Fibroblast of the conjunctiva (primary cell): ENCODE measurements at regions not wholly inside any gene's neighbourhood (a gene's known extent, or its start where the extent isn't known, plus 50 kb on each side); places are given as distances from the start of the nearest gene placed in this dataset.
A peak's percentile ranks its signal among the peaks of the same experiment; 100 is the strongest.
"Not testable (repeated sequence)": the region's sequence is repeated elsewhere in the genome, so short reads cannot be mapped to it uniquely, and the experiment has no call there.

Experiments
- DNase-seq: peaks from one replicate; pipeline ENCODE4 v3.0.0-alpha.2; 2010; ENCODE audit warnings: low read depth

- not testable (repeated sequence) for DNase-seq
These were observed 155.8 kb upstream of the ARHGAP42 start for GRCh38 chr11:100531290-100531689.

DNA sequence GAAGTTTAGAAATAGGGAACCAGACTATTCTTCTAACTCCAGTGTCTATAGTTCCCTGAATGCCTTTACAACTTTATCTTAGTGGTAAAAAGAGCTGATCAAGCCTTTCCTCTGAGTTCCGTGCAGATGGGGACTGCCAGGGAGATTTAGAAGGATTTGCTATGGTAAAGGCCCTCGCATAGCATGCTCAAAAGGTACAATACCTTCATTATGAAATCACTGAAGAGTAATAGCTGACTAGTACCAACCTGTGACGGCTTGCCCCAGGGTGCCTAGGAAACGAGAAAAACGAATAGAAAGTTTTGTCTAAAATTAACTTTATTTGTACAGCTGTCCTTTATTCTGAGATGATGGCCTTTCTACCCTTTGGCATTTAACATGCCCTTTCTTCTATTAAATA, 150.1 kb upstream of the ARHGAP42 start:
- no peak for DNase-seq

DNA sequence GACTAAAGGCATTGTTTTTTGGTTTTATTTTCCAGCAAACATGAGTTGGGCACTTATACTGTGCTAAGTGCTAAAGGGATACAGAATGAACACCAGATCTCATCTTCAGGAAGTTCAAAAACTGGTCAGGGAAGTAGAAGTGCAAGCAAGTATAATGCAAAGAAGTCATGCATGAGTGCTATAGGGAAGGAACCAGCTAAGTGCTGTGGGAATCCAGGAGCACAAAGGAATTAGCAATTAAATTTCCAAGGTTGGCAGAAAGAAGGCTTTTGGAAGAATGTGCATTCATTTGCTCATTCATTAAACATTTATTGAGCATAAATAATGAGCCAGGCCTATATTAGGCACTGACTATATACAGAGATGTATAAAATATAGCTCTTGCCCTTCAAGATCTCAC, 143.7 kb upstream of the ARHGAP42 start:
- no peak for DNase-seq

DNA sequence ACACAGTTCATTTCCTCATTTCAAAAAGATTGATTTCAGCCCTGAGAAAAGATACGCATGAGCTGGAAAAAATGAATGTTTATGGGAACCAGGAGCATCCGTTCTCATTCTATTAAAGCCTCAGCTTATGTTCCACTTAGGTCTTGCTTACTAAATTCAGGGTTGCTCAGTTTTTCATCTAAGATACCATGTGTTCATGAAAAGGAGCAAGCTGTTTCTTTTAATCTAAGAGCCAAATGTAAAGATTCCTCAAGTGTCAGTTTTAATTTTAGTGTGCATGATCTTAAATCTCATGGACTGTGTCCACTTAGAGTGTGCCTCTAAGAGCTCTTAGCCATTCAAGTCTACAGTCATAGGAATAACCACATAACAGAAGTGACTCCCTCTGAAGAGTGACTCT, 141.5 kb upstream of the ARHGAP42 start:
- DNase-seq: no peak

DNA sequence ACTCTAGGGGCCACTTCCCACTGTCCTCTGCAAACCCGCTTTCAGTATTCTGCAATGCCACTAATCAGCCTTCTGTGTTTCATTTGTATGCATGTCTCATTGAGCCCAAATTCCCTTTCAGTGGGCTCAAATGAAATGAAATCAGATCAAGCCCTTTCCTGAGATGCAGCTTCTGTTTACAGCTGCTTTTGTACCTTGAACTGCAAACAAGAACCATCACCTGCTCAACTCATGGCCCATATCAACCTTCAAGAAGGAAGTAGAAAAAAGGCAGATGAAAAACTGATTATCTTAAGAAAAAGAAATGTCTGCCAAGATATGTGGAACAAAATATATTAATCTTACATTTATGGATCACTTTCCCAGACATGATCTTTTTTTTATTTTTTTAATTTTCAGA, 141.1 kb upstream of the ARHGAP42 start:
- DNase-seq: no peak

DNA sequence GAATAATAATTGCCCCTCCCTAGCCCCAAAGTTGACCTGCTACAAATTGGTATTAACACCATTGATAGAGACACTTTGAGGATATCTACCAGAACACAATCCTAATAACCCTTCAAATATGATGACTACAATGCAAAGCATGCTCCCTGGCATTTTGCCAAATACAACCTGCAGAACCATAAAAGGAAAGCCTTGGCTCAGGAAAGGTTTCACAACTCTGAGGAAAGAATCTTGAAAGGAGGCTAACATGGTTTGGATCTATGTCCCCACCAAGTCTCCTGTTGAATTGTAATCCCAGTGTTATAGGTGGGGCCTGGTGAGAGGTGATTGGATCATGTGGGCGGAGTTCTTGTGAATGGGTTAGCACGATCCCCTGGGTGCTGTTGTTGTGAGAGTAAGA, 140.4 kb upstream of the ARHGAP42 start:
- no peak for DNase-seq

DNA sequence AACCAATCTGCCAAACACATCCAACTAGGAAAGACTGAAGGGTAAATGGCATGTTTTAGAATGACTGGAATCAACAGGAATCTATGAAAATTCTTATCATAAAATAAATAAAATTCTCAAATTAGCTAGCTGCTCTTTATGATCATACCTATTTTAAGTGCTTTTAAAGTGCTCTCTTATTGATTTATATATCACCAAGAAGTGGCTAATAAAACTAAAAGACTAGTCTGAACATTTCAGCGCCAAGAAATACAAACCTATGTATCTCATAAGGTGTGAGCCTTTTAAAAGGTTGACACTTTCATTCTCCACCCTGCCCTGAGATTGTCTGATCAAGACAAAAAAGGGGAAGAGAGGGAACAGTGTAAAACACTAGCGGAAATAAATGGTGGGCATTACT, 136.8 kb upstream of the ARHGAP42 start:
- DNase-seq: no peak

GRCh38 chr11:100550912-100551632, 136.0 kb upstream of the ARHGAP42 start:
- DNase-seq: no peak

GRCh38 chr11:100555931-100556330, 131.2 kb upstream of the ARHGAP42 start:
- no peak for DNase-seq

DNA sequence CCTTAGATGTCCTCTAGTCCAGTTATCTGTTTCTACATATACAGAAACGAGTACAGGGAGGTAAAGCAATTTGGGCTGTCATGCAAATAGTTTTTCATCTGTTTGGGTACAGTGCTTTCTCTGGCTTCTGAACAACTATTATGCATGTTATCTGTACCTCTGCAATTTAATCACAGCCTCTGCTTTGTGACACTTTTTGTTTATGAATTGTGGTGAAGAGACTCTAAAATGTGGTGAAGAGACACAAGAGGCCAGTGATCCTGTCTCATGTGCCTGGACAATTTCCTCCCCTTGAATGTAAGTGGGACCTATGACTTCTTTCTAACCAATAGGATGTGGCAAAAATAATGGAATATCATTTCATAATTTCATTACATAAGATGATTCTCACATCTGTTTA, 130.3 kb upstream of the ARHGAP42 start:
- no peak for DNase-seq

- peak; percentile 53 for DNase-seq
These were observed 129.1 kb upstream of the ARHGAP42 start for GRCh38 chr11:100557830-100558611.

DNA sequence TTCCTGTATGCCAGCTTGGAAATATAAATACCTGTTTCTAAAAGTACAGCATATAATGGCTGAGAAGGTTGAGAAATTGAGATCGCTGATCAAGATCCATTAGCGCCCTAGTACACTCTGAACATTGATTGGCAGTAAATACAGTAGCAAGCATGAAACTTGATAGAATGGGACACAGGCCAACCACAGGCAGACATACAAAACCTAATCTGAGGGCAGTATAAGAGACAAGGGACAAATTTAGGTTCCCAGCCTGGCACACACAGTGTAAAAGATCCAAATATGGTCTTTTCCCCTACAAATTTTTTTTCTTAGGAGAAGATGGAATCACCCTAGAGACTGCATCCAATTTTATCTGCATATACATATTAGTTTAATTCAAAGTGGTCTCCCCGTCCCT, 126.5 kb upstream of the ARHGAP42 start:
- no peak for DNase-seq

DNA sequence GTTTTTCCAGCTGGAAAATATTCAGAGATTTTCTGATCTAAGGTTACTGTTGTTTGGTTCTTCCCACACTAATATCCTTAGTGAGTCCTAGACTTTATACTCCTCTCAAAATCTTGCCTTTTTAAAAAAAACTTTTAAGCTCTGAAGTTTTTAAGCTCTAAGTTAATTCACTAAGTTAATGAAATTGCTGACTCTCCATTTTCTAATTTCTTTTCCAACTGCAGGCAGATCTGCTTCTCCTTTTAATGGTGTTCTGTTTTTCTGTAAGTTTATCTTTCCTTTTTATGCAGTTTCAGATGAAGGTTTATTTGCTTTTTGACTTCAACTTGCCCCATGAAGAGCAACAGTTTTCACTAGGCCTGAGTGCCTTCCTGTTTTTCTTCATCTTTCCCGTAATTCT, 125.8 kb upstream of the ARHGAP42 start:
- no peak for DNase-seq

DNA sequence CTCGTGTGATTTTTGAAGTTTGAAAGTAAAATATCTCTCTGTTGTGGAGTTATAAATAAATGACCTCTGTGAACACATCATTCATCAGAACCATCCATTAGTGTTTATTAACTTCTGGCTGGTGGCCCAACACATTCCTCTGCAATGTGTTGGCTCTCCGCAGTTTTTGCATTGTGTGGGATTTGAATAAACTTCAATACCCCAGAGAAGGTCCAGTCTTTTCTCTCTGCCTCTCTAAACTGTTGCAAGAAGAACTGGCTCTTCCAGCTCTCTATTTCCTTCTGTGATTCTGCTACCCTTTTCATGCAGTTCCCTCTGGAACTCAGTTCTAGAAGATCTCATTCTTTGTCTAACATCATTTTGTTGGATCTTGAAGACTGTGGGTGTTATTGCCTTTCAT, 125.0 kb upstream of the ARHGAP42 start:
- DNase-seq: peak; percentile 61

DNA sequence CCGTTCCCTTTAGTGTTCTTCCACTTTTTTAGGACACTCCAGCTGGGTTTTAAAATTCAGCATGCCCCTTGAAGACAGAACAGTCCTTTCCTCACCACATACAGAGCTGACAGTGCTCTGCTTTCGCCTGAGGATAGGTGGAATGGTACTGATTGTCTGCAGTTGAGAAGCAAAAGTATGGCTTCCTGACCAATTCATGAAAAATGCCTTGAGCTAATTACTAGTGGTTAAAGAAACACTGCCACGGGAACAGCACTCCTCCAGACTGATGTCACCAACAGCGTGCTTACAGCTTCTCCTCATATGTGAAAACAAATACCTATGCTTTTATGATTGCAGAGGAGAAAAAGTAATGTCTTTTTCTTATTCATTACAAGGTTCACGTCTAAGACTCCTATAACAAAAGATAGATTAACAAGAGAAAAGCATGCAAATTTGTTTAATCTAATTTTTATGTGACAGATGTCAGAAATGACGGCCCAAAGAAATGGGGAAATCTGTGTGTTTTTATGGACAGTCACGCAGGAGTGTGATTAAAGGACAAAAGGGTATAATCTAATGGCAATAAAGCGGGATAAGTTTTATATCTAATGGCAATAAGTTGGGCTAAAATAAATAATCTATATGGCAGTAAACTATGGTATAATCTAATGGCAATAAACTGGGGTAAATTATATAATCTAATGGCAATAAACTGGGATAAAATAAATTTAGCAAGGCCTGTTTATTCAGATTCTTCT, 123.4 kb upstream of the ARHGAP42 start:
- DNase-seq: no peak

- peak; percentile 17 for DNase-seq
These were observed 113.1 kb upstream of the ARHGAP42 start for GRCh38 chr11:100573911-100574513.

GRCh38 chr11:100574894-100575769, 112.0 kb upstream of the ARHGAP42 start:
- DNase-seq: peak; percentile 18

GRCh38 chr11:100575860-100576717, 111.0 kb upstream of the ARHGAP42 start:
- DNase-seq: peak; percentile 57

- DNase-seq: no peak
These were observed 110.4 kb upstream of the ARHGAP42 start for GRCh38 chr11:100576718-100577021.

DNA sequence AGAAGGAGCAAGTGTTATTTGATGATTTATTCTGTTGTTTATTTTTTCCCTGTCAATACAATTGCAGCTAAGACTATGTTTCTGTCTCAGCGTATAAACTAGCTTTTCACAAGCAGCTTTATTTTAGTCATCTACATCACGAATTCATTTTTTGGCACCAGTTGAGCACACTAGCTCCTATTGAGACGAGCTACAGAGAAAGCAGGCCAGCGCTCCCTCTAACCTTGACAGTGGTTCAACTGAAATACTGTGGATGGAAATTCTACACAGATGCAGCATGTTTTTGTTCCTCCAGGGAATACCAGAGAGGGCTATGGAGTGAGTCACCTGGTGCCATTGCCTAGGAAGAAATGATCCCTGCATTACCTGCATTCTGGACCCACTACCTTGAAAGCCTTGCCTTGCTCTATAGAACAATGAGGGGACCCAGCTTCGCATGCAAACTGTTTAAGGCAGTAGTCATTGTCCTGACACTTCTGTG, 108.2 kb upstream of the ARHGAP42 start:
- DNase-seq: no peak

- no peak for DNase-seq
These were observed 105.8 kb upstream of the ARHGAP42 start for GRCh38 chr11:100581318-100581717.
